Upper lobe of left lung (tissue), 6 donors: ENCODE measurements at regions not wholly inside any gene's neighbourhood (a gene's known extent, or its start where the extent isn't known, plus 50 kb on each side); places are given as distances from the start of the nearest gene placed in this dataset.
"Not testable (repeated sequence)": the region's sequence is repeated elsewhere in the genome, so short reads cannot be mapped to it uniquely, and the experiment has no call there.

Experiments
- ATAC-seq, 2 donors: fragments of 200-7000 bp; cut with Tn5 transposase; one replicate each; pipeline ENCODE4 v1.9.1; 2022; ENCODE audit warnings: mild to moderate bottlenecking in 2 of 2, moderate library complexity in 2 of 2; ENCODE audit not compliant: low FRiP score in 2 of 2
- DNase-seq, 2 donors: peaks; one replicate each; pipeline ENCODE4 v3.0.0-alpha.2; 2019 to 2020
- H3K27ac ChIP-seq, 4 donors: fragments of 200-600 bp; sonication (generic); one replicate each; pipeline ENCODE4 v1.5.1; 2016 to 2019
- H3K27me3 ChIP-seq, 4 donors: fragments of 200-600 bp; sonication (generic); one replicate each; pipeline ENCODE4 v1.5.1; 2017 to 2019
- H3K36me3 ChIP-seq, 4 donors: fragments of 200-600 bp; sonication (generic); one replicate each; pipeline ENCODE4 v1.5.1; 2016 to 2019
- H3K4me1 ChIP-seq, 4 donors: fragments of 200-600 bp; sonication (generic); one replicate each; pipeline ENCODE4 v1.5.1; 2018 to 2019
- H3K4me3 ChIP-seq, 4 donors: fragments of 200-600 bp; sonication (generic); one replicate each; pipeline ENCODE4 v1.5.1; 2017 to 2019; ENCODE audit warnings: mild to moderate bottlenecking in 2 of 4, moderate library complexity in 1 of 4
- H3K9me3 ChIP-seq, 4 donors: fragments of 200-600 bp; sonication (generic); one replicate each; pipeline ENCODE4 v1.5.1; 2018 to 2019
- CTCF ChIP-seq, 6 experiments: fragments of 450-650 bp in 4 of 6; fragments of 200-600 bp in 2 of 6; sonication (generic) in 2 of 6; IDR thresholded peaks; one replicate each; pipeline ENCODE4 v1.5.1; 2016 to 2019; ENCODE audit warnings: antibody characterized with exemption in 6 of 6
- EP300 ChIP-seq, 4 donors: sonication (generic); formaldehyde crosslinking; IDR thresholded peaks; one replicate each; pipeline ENCODE4 v1.5.1; 2017; ENCODE audit warnings: antibody characterized with exemption in 4 of 4, control low read depth in 2 of 4
- POLR2A ChIP-seq, 4 donors: fragments of 450-650 bp; IDR thresholded peaks; one replicate each; pipeline ENCODE4 v1.5.1; 2016 to 2017; ENCODE audit warnings: antibody characterized with exemption in 4 of 4, mild to moderate bottlenecking in 2 of 4
- POLR2AphosphoS5 ChIP-seq, 2 donors: sonication (generic); formaldehyde crosslinking; IDR thresholded peaks; one replicate each; pipeline ENCODE4 v1.5.1; 2017; ENCODE audit warnings: antibody characterized with exemption in 2 of 2
- WGBS, 2 donors: methylation state at CpG; one replicate each; pipeline ENCODE4 v1.1.5; 2017 to 2018; 5-methylcytosine and 5-hydroxymethylcytosine counted together
- donor health status: DM: no; HTN: no; CAD: no; lungs with moderate emphysema.
- donor health status: DM: no; HTN: yes; CAD: no; lungs with severe emphysema.

GRCh38 chr9:28135549-28135948 lies 562.3 kb upstream of the C9orf72 start:
- 31 to 32% methylated on average over 2 of the region's 2 CpGs for WGBS, 2 donors
- Histone ChIP-seq H3K36me3 (no peaks in the 10 kb centered on the region), H3K27me3 (no peaks in the 10 kb centered on the region), H3K9me3 (no peaks in the 10 kb centered on the region), H3K27ac (no peak overlapping the region), H3K4me3 (no peak overlapping the region), H3K4me1 (no peaks in the 10 kb centered on the region)
- DNase-seq (no peak), ATAC-seq (no peak)
- TF ChIP-seq CTCF (IDR thresholded peaks at IDR 0.05), result no peak
- no peak for TF ChIP-seq POLR2A (IDR thresholded peaks at IDR 0.05)
- no peak for TF ChIP-seq EP300 (IDR thresholded peaks at IDR 0.05)
- TF ChIP-seq POLR2AphosphoS5 (IDR thresholded peaks at IDR 0.05), result no peak

- no peak for ATAC-seq
Observed at GRCh38 chr9:28136113-28136512, 562.8 kb upstream of the C9orf72 start.

DNA sequence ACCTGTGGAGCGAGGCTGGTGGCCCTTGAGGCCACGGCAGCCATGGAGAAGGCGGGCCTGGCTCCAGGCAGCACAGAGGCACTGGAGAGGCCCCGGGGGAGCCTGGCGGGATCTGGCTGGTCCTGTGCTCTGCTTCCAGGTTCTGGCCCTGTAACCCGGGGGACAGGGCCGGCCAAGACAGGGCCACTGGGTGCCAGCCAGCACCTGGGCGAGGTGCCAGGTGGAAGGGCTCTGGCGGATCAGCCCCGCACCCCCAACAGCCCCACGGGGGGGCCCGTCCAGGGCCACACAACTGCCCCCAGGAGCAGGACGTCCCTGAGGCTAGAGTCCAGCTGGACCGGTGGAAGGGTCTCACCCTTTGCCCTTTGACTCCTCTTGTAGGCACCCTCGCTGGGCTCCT lies 574.1 kb upstream of the C9orf72 start:
- H3K27me3 ChIP-seq, ATAC-seq, H3K27ac ChIP-seq, H3K9me3 ChIP-seq, H3K4me1 ChIP-seq, H3K4me3 ChIP-seq, H3K36me3 ChIP-seq: not testable (repeated sequence)
- WGBS, 2 donors, result 81% methylated on average over 12 of the region's 15 CpGs; no CpG with 5 or more reads in 1 of the 2 donors
- DNase-seq, result peak in 1 of 2 donors; percentile 74

More at GRCh38 chr9:28136113-28136512, 562.8 kb upstream of the C9orf72 start:
- no peaks in the 10 kb centered on the region for H3K4me1 ChIP-seq
- no peak for DNase-seq
- no peaks in the 10 kb centered on the region for H3K36me3 ChIP-seq
- H3K9me3 ChIP-seq, result no peaks in the 10 kb centered on the region
- WGBS, 2 donors, result 62 to 63% methylated on average over 2 of the region's 2 CpGs
- H3K4me3 ChIP-seq, result no peak overlapping the region
- no peaks in the 10 kb centered on the region for H3K27me3 ChIP-seq
- H3K27ac ChIP-seq, result no peak overlapping the region
- TF ChIP-seq POLR2A (IDR thresholded peaks at IDR 0.05), result no peak
- TF ChIP-seq CTCF (IDR thresholded peaks at IDR 0.05), result no peak
- no peak for TF ChIP-seq POLR2AphosphoS5 (IDR thresholded peaks at IDR 0.05)
- TF ChIP-seq EP300 (IDR thresholded peaks at IDR 0.05), result no peak

DNA sequence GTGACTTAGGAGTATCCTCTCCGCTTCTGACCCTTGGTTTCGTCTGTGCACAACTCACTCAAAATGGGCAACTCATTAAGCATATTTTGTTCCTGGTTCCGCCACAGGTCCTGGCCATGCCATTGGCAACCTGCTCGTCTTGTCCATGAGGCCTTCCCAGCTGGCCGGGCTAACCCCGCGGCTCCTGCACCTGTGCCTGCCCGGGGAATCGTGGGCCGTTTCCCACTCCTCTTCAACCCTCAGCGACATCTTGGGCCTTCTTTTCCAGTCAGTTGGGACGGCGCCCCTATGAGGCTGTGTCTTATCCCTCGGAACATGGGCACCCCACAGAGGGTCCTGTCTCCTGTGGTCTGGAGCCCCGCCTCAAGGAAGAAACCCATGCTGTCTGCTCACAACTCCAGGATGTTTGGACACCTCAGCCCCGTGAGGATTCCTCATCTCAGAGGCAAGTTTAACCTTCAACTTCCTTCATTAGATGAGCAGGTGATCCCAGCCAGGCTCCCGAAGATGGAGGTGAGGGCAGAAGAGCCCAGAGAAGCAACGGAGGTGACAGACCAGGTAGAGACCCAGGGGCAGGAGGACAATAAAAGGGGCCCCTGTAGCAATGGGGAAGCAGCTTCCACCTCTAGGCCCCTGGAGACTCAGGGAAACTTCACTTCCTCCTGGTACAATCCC lies 574.8 kb upstream of the C9orf72 start:
- H3K9me3 ChIP-seq, H3K27ac ChIP-seq, H3K27me3 ChIP-seq, H3K4me1 ChIP-seq, ATAC-seq, H3K36me3 ChIP-seq, H3K4me3 ChIP-seq: not testable (repeated sequence)
- WGBS, 2 donors, result 84 to 98% methylated on average over 16 to 18 of the region's 18 CpGs
- DNase-seq, result peak in 1 of 2 donors; percentile 46

DNA sequence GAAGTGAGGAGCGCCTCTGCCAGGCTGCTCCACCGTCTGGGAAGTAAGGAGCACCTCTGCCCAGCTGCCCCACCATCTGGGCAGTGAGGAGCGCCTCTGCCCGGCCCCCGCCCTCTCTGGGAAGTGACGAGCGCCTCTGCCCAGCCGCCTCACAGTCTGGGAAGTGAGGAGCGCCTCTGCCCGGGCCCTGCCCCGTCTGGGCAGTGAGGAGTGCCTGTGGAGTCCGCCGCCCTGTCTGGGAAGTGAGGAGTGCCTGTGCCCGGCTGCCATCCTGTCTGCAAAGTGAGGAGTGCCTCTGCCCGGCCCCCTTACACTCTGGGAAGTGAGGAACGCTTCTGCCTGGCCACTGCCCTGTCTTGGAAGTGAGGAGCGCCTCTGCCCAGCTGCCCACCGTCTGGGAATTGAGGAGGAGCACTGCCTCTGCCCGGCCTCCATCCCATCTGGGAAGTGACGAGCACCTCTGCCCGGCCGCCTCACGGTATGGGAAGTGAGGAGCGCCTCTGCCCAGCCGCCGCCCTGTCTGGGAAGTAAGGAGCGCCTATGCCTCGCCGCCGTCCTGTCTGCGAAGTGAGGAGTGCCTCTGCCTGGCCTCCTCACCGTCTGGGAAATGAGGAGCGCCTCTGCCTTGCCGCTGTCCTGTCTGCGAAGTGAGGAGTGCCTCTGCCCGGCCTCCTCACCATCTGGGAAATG lies 576.2 kb upstream of the C9orf72 start:
- not testable (repeated sequence) for H3K9me3 ChIP-seq, H3K36me3 ChIP-seq, H3K4me3 ChIP-seq, ATAC-seq, H3K27ac ChIP-seq, H3K27me3 ChIP-seq, H3K4me1 ChIP-seq
- WGBS, 2 donors, result 87 to 91% methylated on average over 12 to 29 of the region's 36 CpGs
- DNase-seq, result peak in 1 of 2 donors; percentile 61

- Histone ChIP-seq H3K9me3 (no peaks in the 10 kb centered on the region), H3K4me1 (no peaks in the 10 kb centered on the region), H3K4me3 (no peak overlapping the region), H3K27me3 (no peaks in the 10 kb centered on the region), H3K27ac (no peak overlapping the region), H3K36me3 (no peaks in the 10 kb centered on the region)
- no peak for DNase-seq
- no peak for ATAC-seq
- no peak for TF ChIP-seq CTCF (IDR thresholded peaks at IDR 0.05)
- no peak for TF ChIP-seq EP300 (IDR thresholded peaks at IDR 0.05)
- no peak for TF ChIP-seq POLR2A (IDR thresholded peaks at IDR 0.05)
- TF ChIP-seq POLR2AphosphoS5 (IDR thresholded peaks at IDR 0.05), result no peak
Observed at GRCh38 chr9:28155067-28155466, 581.8 kb upstream of the C9orf72 start.
